Heart left ventricle (tissue), 16 donors: ENCODE measurements at regions not wholly inside any gene's neighbourhood (a gene's known extent, or its start where the extent isn't known, plus 50 kb on each side); places are given as distances from the start of the nearest gene placed in this dataset.
A peak's percentile ranks its signal among the peaks of the same experiment; 100 is the strongest.

Experiments
- ATAC-seq, 4 donors: fragments of 200-7000 bp; cut with Tn5 transposase; one replicate each; pipeline ENCODE4 v1.9.1; 2020 to 2022; ENCODE audit warnings: moderate library complexity in 4 of 4, mild to moderate bottlenecking in 3 of 4, moderate number of reproducible peaks in 1 of 4
- DNase-seq, 5 donors: peaks; one replicate each; pipeline ENCODE4 v3.0.0-alpha.2; 2020
- H3K27ac ChIP-seq, 12 donors: fragments of 200-600 bp; sonication (generic) in 4 of 12; one replicate each; pipeline versions ENCODE4 v1.5.0 to v1.8.0; 2016 to 2022; ENCODE audit warnings: mild to moderate bottlenecking in 2 of 12
- H3K27me3 ChIP-seq, 9 donors: fragments of 200-600 bp; sonication (generic) in 2 of 9; one replicate each; pipeline versions ENCODE4 v1.5.1 to v1.8.0; 2016 to 2022; ENCODE audit warnings: mild to moderate bottlenecking in 3 of 9
- H3K36me3 ChIP-seq, 9 donors: fragments of 200-600 bp; sonication (generic) in 2 of 9; one replicate each; pipeline versions ENCODE4 v1.5.0 to v1.8.0; 2018 to 2022; ENCODE audit warnings: mild to moderate bottlenecking in 2 of 9
- H3K4me1 ChIP-seq, 12 donors: fragments of 200-600 bp; sonication (generic) in 4 of 12; one replicate each; pipeline versions ENCODE4 v1.5.0 to v1.8.0; 2016 to 2022; ENCODE audit warnings: mild to moderate bottlenecking in 3 of 12
- H3K4me3 ChIP-seq, 12 donors: fragments of 200-600 bp; sonication (generic) in 4 of 12; one replicate each; pipeline versions ENCODE4 v1.5.0 to v1.8.0; 2017 to 2022; ENCODE audit warnings: mild to moderate bottlenecking in 9 of 12, moderate library complexity in 4 of 12
- H3K9me3 ChIP-seq, 12 donors: fragments of 200-600 bp; sonication (generic) in 4 of 12; one replicate each; pipeline versions ENCODE4 v1.5.0 to v1.8.0; 2016 to 2022; ENCODE audit warnings: mild to moderate bottlenecking in 1 of 12
- POLR2A ChIP-seq, 2 donors: fragments of 450-650 bp; IDR thresholded peaks; one replicate each; pipeline ENCODE4 v1.6.1; 2017; ENCODE audit warnings: antibody characterized with exemption in 2 of 2, mild to moderate bottlenecking in 2 of 2, moderate library complexity in 2 of 2
- WGBS, 4 donors: extraction: QIAGEN DNeasy Blood & Tissue Kit in 2 of 4; methylation state at CpG; one replicate each; pipeline versions ENCODE4 v1.1.5 to v1.1.7; 2013 to 2018; 5-methylcytosine and 5-hydroxymethylcytosine counted together
- intact Hi-C, 10 donors: fragments of 100-400 bp; cut with DNase I; formaldehyde crosslinking; loops; one replicate each; pipeline versions ENCODE4 v1.11.1 to v1.14.2; 2022
- TF ChIP-seq, protein P1 (sequence below), 12 donors: fragments of 200-600 bp; sonication (generic) in 4 of 12; IDR thresholded peaks; one replicate each; pipeline versions ENCODE4 v1.5.0 to v1.8.0; 2018 to 2022; ENCODE audit warnings: antibody characterized with exemption in 12 of 12, mild to moderate bottlenecking in 5 of 12
- donor health status: ischemic (EF 13 %, LVEDD 7.1; RV severe dilation, severe dysfunction).
- donor health status: healthy with polysubstance abuse.
- donor health status: DM: no; HTN: yes; CAD: no.
- donor health status: DM: no; HTN: no; CAD: no.
- donor health status: ischemic (EF 25% LVEDD 6.9; RV normal size, moderate dysfunction).
- donor health status: ischemic (EF 25% LVEDD 5.7; RV mildly dilated, moderate dysfunction).
- donor health status: healthy.
- donor health status: DM: yes; HTN: yes; CAD: no.
- donor health status: ischemic (EF 35%, LVEDD 5.7; RV mildly dilated, moderate dysfunction).
- donor health status: nonischemic (EF 11% LVEDD 7.7; RV severe dilation, severe dysfunction).
- donor health status: DM: yes; HTN: yes; CAD: no.
- donor health status: PGD.
- donor health status: ischemic (EF 29% LVEDD 5.4; RV normal size, mild dysfunction).
- donor health status: nonischemic (EF 23%, LVEDD 6.1; RV moderate dilation, normal function).

DNA sequence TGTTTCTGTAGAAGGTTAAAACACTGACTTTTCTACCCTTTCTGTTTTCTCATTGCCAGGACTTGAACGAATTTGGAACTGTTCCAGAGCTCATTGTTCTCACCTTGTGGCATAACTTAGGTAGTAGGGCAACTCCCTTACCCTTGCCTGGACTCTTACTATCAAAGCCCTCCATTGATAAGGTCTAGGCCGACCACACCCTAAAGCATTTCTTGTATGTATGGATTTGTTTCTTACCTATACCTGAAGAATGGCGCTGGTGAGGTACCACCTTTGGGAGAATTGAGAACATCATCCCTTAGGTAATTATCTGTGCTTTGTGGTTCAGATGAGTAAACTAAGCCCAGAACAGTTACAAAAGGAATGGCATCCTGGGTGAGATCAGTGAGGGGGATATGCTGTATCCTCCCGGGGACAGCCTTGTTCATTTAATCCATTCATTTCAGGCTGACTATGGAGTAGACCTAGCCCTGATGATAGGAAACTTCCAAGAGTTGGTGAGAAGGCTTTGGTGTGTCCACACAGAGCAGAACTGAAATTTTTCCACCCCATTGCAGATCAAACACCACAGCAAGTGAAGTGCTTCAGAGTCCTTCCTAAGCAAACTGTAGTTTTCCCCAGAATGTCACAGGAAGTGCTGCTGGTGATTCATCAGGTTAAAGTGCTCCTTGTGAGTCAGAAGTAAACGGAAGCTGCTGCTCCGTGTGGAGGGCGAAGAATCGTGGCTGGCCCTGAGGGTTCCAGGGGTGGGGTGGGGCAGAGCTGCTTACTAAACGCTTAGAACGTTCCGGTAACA, 113.0 kb downstream of the TEX26 start:
- WGBS, 4 donors: 60 to 65% (median 62%) methylated on average over 11 of the region's 11 CpGs
- intact Hi-C loops: loop anchor here in 9 of 10 donors (5.0 to 10.0 kb wide), 7 partner anchors 68 to 911 kb away; partner anchors contain the start of gene HMGB1 (in 1 of the 9)
- no peaks in the 10 kb centered on the region for H3K9me3 ChIP-seq
- peaks cover 0 to 10% (median 0%) of the 10 kb centered on the region in 9 donors for H3K27me3 ChIP-seq
- H3K36me3 ChIP-seq: no peaks in the 10 kb centered on the region
- ATAC-seq (peak in 3 of 4 donors; percentile 76 to 84 (median 83)), DNase-seq (peak in 4 of 5 donors; percentile 21 to 75 (median 51))
- no peak overlapping the region for H3K4me3 ChIP-seq
- peaks cover 0 to 28% (median 10%) of the 10 kb centered on the region in 12 donors for H3K4me1 ChIP-seq
- peak overlapping the region in 5 of 12 donors; percentile 3 to 82 (median 50) for H3K27ac ChIP-seq
- TF ChIP-seq, protein P1, sequence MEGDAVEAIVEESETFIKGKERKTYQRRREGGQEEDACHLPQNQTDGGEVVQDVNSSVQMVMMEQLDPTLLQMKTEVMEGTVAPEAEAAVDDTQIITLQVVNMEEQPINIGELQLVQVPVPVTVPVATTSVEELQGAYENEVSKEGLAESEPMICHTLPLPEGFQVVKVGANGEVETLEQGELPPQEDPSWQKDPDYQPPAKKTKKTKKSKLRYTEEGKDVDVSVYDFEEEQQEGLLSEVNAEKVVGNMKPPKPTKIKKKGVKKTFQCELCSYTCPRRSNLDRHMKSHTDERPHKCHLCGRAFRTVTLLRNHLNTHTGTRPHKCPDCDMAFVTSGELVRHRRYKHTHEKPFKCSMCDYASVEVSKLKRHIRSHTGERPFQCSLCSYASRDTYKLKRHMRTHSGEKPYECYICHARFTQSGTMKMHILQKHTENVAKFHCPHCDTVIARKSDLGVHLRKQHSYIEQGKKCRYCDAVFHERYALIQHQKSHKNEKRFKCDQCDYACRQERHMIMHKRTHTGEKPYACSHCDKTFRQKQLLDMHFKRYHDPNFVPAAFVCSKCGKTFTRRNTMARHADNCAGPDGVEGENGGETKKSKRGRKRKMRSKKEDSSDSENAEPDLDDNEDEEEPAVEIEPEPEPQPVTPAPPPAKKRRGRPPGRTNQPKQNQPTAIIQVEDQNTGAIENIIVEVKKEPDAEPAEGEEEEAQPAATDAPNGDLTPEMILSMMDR (IDR thresholded peaks at IDR 0.05): no peak
- TF ChIP-seq POLR2A (IDR thresholded peaks at IDR 0.05): no peak

- ATAC-seq (peak; percentile 81 to 92 (median 84)), DNase-seq (peak; percentile 66 to 88 (median 75))
- peaks cover 0 to 32% (median 10%) of the 10 kb centered on the region in 12 donors for H3K4me1 ChIP-seq
- H3K4me3 ChIP-seq: no peak overlapping the region
- H3K9me3 ChIP-seq: no peaks in the 10 kb centered on the region
- intact Hi-C loops: loop anchor here in 9 of 10 donors (5.0 to 10.0 kb wide), 12 partner anchors 67 to 912 kb away; partner anchors contain the start of gene HMGB1 (in 1 of the 9)
- peak overlapping the region in 2 of 12 donors; percentile 59 to 82 for H3K27ac ChIP-seq
- H3K36me3 ChIP-seq: no peaks in the 10 kb centered on the region
- 31 to 32% (median 31%) methylated on average over 18 of the region's 18 CpGs for WGBS, 4 donors
- H3K27me3 ChIP-seq: peaks cover 0 to 18% (median 0%) of the 10 kb centered on the region in 9 donors
- TF ChIP-seq, protein P1 (IDR thresholded peaks at IDR 0.05): peak; percentile 91 to 98 (median 95)
- no peak for TF ChIP-seq POLR2A (IDR thresholded peaks at IDR 0.05)
Measured at GRCh38 chr13:31044364-31045285, 112.2 kb downstream of the TEX26 start.

- Histone ChIP-seq H3K9me3 (no peaks in the 10 kb centered on the region), H3K4me1 (peaks cover 0 to 39% (median 10%) of the 10 kb centered on the region in 12 donors), H3K4me3 (no peak overlapping the region), H3K36me3 (no peaks in the 10 kb centered on the region), H3K27ac (no peak overlapping the region), H3K27me3 (peaks cover 0 to 18% (median 0%) of the 10 kb centered on the region in 9 donors)
- TF ChIP-seq POLR2A (IDR thresholded peaks at IDR 0.05): no peak
- TF ChIP-seq, protein P1 (IDR thresholded peaks at IDR 0.05): no peak
- 35 to 44% (median 38%) methylated on average over 6 to 16 of the region's 16 CpGs for WGBS, 4 donors
- peak in 2 of 4 donors; percentile 14 to 25 for ATAC-seq
- DNase-seq: no peak
- intact Hi-C loops: loop anchor here in 9 of 10 donors (2.0 to 10.0 kb wide), 12 partner anchors 67 to 912 kb away; partner anchors contain the start of gene HMGB1 (in 1 of the 9)
Measured at GRCh38 chr13:31043957-31044356, 111.5 kb downstream of the TEX26 start.
